ENCODE measurements at regions not wholly inside any gene's neighbourhood (a gene's known extent, or its start where the extent isn't known, plus 50 kb on each side); places are given as distances from the start of the nearest gene placed in this dataset.

GRCh38 chr15:69585937-69586336, 133.3 kb downstream of the RPLP1 start:
- peaks cover 0 to 5% (median 0%) of the 10 kb centered on the region in 4 donors for H3K4me1 ChIP-seq
- no peaks in the 10 kb centered on the region for H3K36me3 ChIP-seq
- no peak overlapping the region for H3K4me3 ChIP-seq
- DNase-seq (ENCODE audit: low spot score in 2 of 2): no peak
- H3K27ac ChIP-seq: no peak overlapping the region
- H3K9me3 ChIP-seq: no peaks in the 10 kb centered on the region
- WGBS, 2 donors: 76% methylated on average over 3 of the region's 3 CpGs
- TF ChIP-seq EP300 (IDR thresholded peaks at IDR 0.05) (no peak), POLR2A (IDR thresholded peaks at IDR 0.05) (no peak)
- no peaks in the 10 kb centered on the region for H3K27me3 ChIP-seq

GRCh38 chr15:69586721-69587120, 134.1 kb downstream of the RPLP1 start:
- TF ChIP-seq POLR2A (IDR thresholded peaks at IDR 0.05) (no peak), EP300 (IDR thresholded peaks at IDR 0.05) (no peak), CTCF (IDR thresholded peaks at IDR 0.05) (no peak)
- H3K4me1 ChIP-seq: peaks cover 0 to 5% (median 0%) of the 10 kb centered on the region in 4 donors
- no peak overlapping the region for H3K4me3 ChIP-seq
- no peaks in the 10 kb centered on the region for H3K9me3 ChIP-seq
- no peaks in the 10 kb centered on the region for H3K27me3 ChIP-seq
- no peak for DNase-seq (ENCODE audit: low spot score in 2 of 2)
- no peak overlapping the region for H3K27ac ChIP-seq
- no peaks in the 10 kb centered on the region for H3K36me3 ChIP-seq
- whole genome bisulfite sequencing, 2 donors: 94 to 97% methylated on average over 9 of the region's 9 CpGs

- H3K9me3 ChIP-seq: no peaks in the 10 kb centered on the region
- peaks cover 0 to 5% (median 0%) of the 10 kb centered on the region in 4 donors for H3K4me1 ChIP-seq
- no peak overlapping the region for H3K27ac ChIP-seq
- WGBS, 2 donors: 84 to 85% methylated on average over 4 of the region's 4 CpGs
- H3K36me3 ChIP-seq: no peaks in the 10 kb centered on the region
- no peak for DNase-seq (ENCODE audit: low spot score in 2 of 2)
- H3K27me3 ChIP-seq: no peaks in the 10 kb centered on the region
- no peak for TF ChIP-seq CTCF (IDR thresholded peaks at IDR 0.05)
- TF ChIP-seq POLR2A (IDR thresholded peaks at IDR 0.05): no peak
- no peak for TF ChIP-seq EP300 (IDR thresholded peaks at IDR 0.05)
- H3K4me3 ChIP-seq: no peak overlapping the region
These were observed 135.3 kb downstream of the RPLP1 start for GRCh38 chr15:69587723-69588426.

GRCh38 chr15:69590201-69590710, 137.6 kb downstream of the RPLP1 start:
- H3K4me3 ChIP-seq: no peak overlapping the region
- no peaks in the 10 kb centered on the region for H3K9me3 ChIP-seq
- no peak for DNase-seq (ENCODE audit: low spot score in 2 of 2)
- 87 to 89% methylated on average over 8 of the region's 8 CpGs for WGBS, 2 donors
- no peaks in the 10 kb centered on the region for H3K36me3 ChIP-seq
- no peaks in the 10 kb centered on the region for H3K27me3 ChIP-seq
- peaks cover 0 to 27% (median 14%) of the 10 kb centered on the region in 4 donors for H3K4me1 ChIP-seq
- TF ChIP-seq CTCF (IDR thresholded peaks at IDR 0.05) (no peak), EP300 (IDR thresholded peaks at IDR 0.05) (no peak), POLR2A (IDR thresholded peaks at IDR 0.05) (no peak)
- H3K27ac ChIP-seq: no peak overlapping the region

GRCh38 chr15:69590932-69591524, 138.4 kb downstream of the RPLP1 start:
- Histone ChIP-seq H3K27me3 (no peaks in the 10 kb centered on the region), H3K36me3 (no peaks in the 10 kb centered on the region), H3K27ac (no peak overlapping the region), H3K4me3 (no peak overlapping the region), H3K9me3 (no peaks in the 10 kb centered on the region), H3K4me1 (peaks cover 0 to 35% (median 21%) of the 10 kb centered on the region in 4 donors)
- no peak for TF ChIP-seq EP300 (IDR thresholded peaks at IDR 0.05)
- no peak for TF ChIP-seq CTCF (IDR thresholded peaks at IDR 0.05)
- no peak for TF ChIP-seq POLR2A (IDR thresholded peaks at IDR 0.05)
- WGBS, 2 donors: 88 to 96% methylated on average over 5 of the region's 5 CpGs
- DNase-seq (ENCODE audit: low spot score in 2 of 2): no peak

Measured in tibial nerve (tissue), 4 donors.